Astrocyte of the spinal cord (primary cell): ENCODE measurements at regions not wholly inside any gene's neighbourhood (a gene's known extent, or its start where the extent isn't known, plus 50 kb on each side); places are given as distances from the start of the nearest gene placed in this dataset.
"Not testable (repeated sequence)": the region's sequence is repeated elsewhere in the genome, so short reads cannot be mapped to it uniquely, and the experiment has no call there.

Experiments used
- DNase-seq: peaks from one replicate; pipeline ENCODE4 v3.0.0; 2011; ENCODE audit warnings: low read depth, low spot score
- H3K4me3 ChIP-seq: 2 replicates; pipeline ENCODE4 v1.5.1; 2011; ENCODE audit warnings: low read depth, mild to moderate bottlenecking, low read length, moderate library complexity
- CTCF ChIP-seq: IDR thresholded peaks from 2 replicates; pipeline ENCODE4 v1.5.1; 2012; ENCODE audit warnings: low read depth, mild to moderate bottlenecking, low read length, inconsistent platforms
- in situ Hi-C: cut with HindIII; loops from 2 replicates; pipeline ENCODE4 v1.10.0; 2017; ENCODE audit warnings: low sequenced_read_pairs

GRCh38 chr3:137329594-137329993 is 371.8 kb downstream of the IL20RB start:
- in situ Hi-C loops = no loop called here
- H3K4me3 ChIP-seq = no peak overlapping the region
- no peak for DNase-seq
- TF ChIP-seq CTCF = no peak

- DNase-seq = no peak
- in situ Hi-C loops = no loop called here
Observed at GRCh38 chr3:137330246-137330645, 372.5 kb downstream of the IL20RB start.

GRCh38 chr3:137332297-137332696 is 374.5 kb downstream of the IL20RB start:
- no peak for DNase-seq
- no peak for TF ChIP-seq CTCF
- no peak overlapping the region for H3K4me3 ChIP-seq
- in situ Hi-C loops = no loop called here

More at GRCh38 chr3:137330246-137330645, 372.5 kb downstream of the IL20RB start:
- no peak overlapping the region for H3K4me3 ChIP-seq
- TF ChIP-seq CTCF = no peak

- no peak overlapping the region for H3K4me3 ChIP-seq
- TF ChIP-seq CTCF = no peak
- in situ Hi-C loops = no loop called here
- DNase-seq = no peak
Observed at GRCh38 chr3:137335478-137335877, 377.7 kb downstream of the IL20RB start.

- in situ Hi-C loops, H3K4me3 ChIP-seq, DNase-seq: not testable (repeated sequence)
Observed at GRCh38 chr3:137338400-137338799, 380.6 kb downstream of the IL20RB start.

- no peak for DNase-seq
- no peak for TF ChIP-seq CTCF
- in situ Hi-C loops = no loop called here
- H3K4me3 ChIP-seq = no peak overlapping the region
Observed at GRCh38 chr3:137343283-137343682, 385.5 kb downstream of the IL20RB start.

- in situ Hi-C loops = no loop called here
- DNase-seq = no peak
- H3K4me3 ChIP-seq = no peak overlapping the region
- no peak for TF ChIP-seq CTCF
Observed at GRCh38 chr3:137347132-137347531, 389.3 kb downstream of the IL20RB start.
